HEK293 (cell line): ENCODE measurements at regions not wholly inside any gene's neighbourhood (a gene's known extent, or its start where the extent isn't known, plus 50 kb on each side); places are given as distances from the start of the nearest gene placed in this dataset.

Source experiments
- CTCF ChIA-PET: fragments of 350-600 bp; formaldehyde crosslinking; extraction: SDS; loops from one replicate; lab custom pipeline; 2021; ENCODE audit warnings: antibody characterized with exemption; lab: Yijun Ruan, JAX
- POLR2A ChIA-PET: fragments of 300-600 bp; formaldehyde crosslinking; extraction: SDS; loops from one replicate; lab custom pipeline; 2020; ENCODE audit warnings: antibody characterized with exemption, inconsistent platforms; lab: Yijun Ruan, JAX
- H3K27ac ChIP-seq: fragments of 200-500 bp; sonication (Bioruptor generic); 2 replicates; pipeline ENCODE4 v1.5.1; 2014; ENCODE audit warnings: low read depth, low read length, control low read depth, inconsistent platforms; ENCODE audit errors: extremely low read depth
- H3K36me3 ChIP-seq, 2 experiments: fragments of 200-500 bp in 1 of 2; sonication (Bioruptor generic) in 1 of 2; 1 replicate in 1 of 2; 2 replicates in 1 of 2; pipeline ENCODE4 v1.5.1; 2014 to 2017; ENCODE audit warnings: inconsistent platforms in 2 of 2, low read length in 2 of 2; ENCODE audit not compliant: control insufficient read depth in 2 of 2, insufficient read depth in 1 of 2
- H3K4me1 ChIP-seq: fragments of 200-500 bp; sonication (Bioruptor generic); 2 replicates; pipeline ENCODE4 v1.5.1; 2014; ENCODE audit warnings: mild to moderate bottlenecking, low read length, inconsistent platforms; ENCODE audit not compliant: control insufficient read depth, insufficient read depth
- H3K4me3 ChIP-seq: 2 replicates; pipeline ENCODE4 v1.5.1; 2011; ENCODE audit warnings: low read depth, mild to moderate bottlenecking, control low read depth, low read length, moderate library complexity
- H3K9me3 ChIP-seq: fragments of 200-500 bp; sonication (Bioruptor generic); 2 replicates; pipeline ENCODE4 v1.5.1; 2014; ENCODE audit warnings: low read depth, low read length, inconsistent platforms; ENCODE audit not compliant: control insufficient read depth, insufficient read depth
- SALL2 ChIP-seq: fragments of 450-650 bp; formaldehyde crosslinking; IDR thresholded peaks from 2 replicates; pipeline ENCODE4 v1.5.0; 2017; ENCODE audit warnings: missing biosample characterization, mild to moderate bottlenecking, missing genetic modification characterization, borderline replicate concordance
- WT1 ChIP-seq: fragments of 450-650 bp; formaldehyde crosslinking; IDR thresholded peaks from 2 replicates; pipeline ENCODE4 v1.5.1; 2016; ENCODE audit warnings: missing biosample characterization, missing genetic modification characterization
- ZNF146 ChIP-seq: fragments of 450-650 bp; formaldehyde crosslinking; IDR thresholded peaks from 2 replicates; pipeline ENCODE4 v1.5.1; 2016; ENCODE audit warnings: missing biosample characterization, missing genetic modification characterization
- ZNF157 ChIP-seq: fragments of 450-650 bp; formaldehyde crosslinking; IDR thresholded peaks from 2 replicates; pipeline ENCODE4 v1.5.1; 2016; ENCODE audit warnings: missing biosample characterization, missing genetic modification characterization
- ZNF239 ChIP-seq: fragments of 450-650 bp; formaldehyde crosslinking; IDR thresholded peaks from 2 replicates; pipeline ENCODE4 v1.5.1; 2016; ENCODE audit warnings: missing biosample characterization, missing genetic modification characterization
- ZNF292 ChIP-seq: fragments of 450-650 bp; formaldehyde crosslinking; IDR thresholded peaks from 2 replicates; pipeline ENCODE4 v1.5.1; 2016; ENCODE audit warnings: low read depth, missing biosample characterization, missing genetic modification characterization, borderline replicate concordance
- ZNF416 ChIP-seq: fragments of 450-650 bp; formaldehyde crosslinking; IDR thresholded peaks from 2 replicates; pipeline ENCODE4 v1.5.1; 2016; ENCODE audit warnings: missing biosample characterization, missing genetic modification characterization
- ZNF521 ChIP-seq: fragments of 450-650 bp; formaldehyde crosslinking; IDR thresholded peaks from 2 replicates; pipeline ENCODE4 v1.5.1; 2017; ENCODE audit warnings: missing biosample characterization, mild to moderate bottlenecking, missing genetic modification characterization
- ZNF544 ChIP-seq: fragments of 450-650 bp; formaldehyde crosslinking; IDR thresholded peaks from 2 replicates; pipeline ENCODE4 v1.5.0; 2017; ENCODE audit warnings: missing biosample characterization, missing genetic modification characterization
- ZNF555 ChIP-seq: fragments of 450-650 bp; formaldehyde crosslinking; conservative IDR thresholded peaks from 2 replicates; pipeline ENCODE4 v1.5.1; 2017; ENCODE audit warnings: missing biosample characterization, mild to moderate bottlenecking, missing genetic modification characterization, inconsistent platforms
- ZNF610 ChIP-seq: fragments of 450-650 bp; formaldehyde crosslinking; IDR thresholded peaks from 2 replicates; pipeline ENCODE4 v1.5.1; 2016; ENCODE audit warnings: missing biosample characterization, missing genetic modification characterization, borderline replicate concordance
- ZNF629 ChIP-seq: fragments of 450-650 bp; formaldehyde crosslinking; IDR thresholded peaks from 2 replicates; pipeline ENCODE4 v1.5.1; 2017; ENCODE audit warnings: missing biosample characterization, missing genetic modification characterization
- ZNF777 ChIP-seq: fragments of 450-650 bp; formaldehyde crosslinking; IDR thresholded peaks from 2 replicates; pipeline ENCODE4 v1.5.1; 2017; ENCODE audit warnings: missing biosample characterization, missing genetic modification characterization, borderline replicate concordance
- ZNF791 ChIP-seq: fragments of 450-650 bp; formaldehyde crosslinking; IDR thresholded peaks from 2 replicates; pipeline ENCODE4 v1.5.1; 2016; ENCODE audit warnings: missing biosample characterization, missing genetic modification characterization
- ZSCAN16 ChIP-seq: fragments of 450-650 bp; formaldehyde crosslinking; IDR thresholded peaks from 2 replicates; pipeline ENCODE4 v1.5.1; 2016; ENCODE audit warnings: missing biosample characterization, missing genetic modification characterization
- ZXDB ChIP-seq: fragments of 450-650 bp; formaldehyde crosslinking; IDR thresholded peaks from 2 replicates; pipeline ENCODE4 v1.5.1; 2016; ENCODE audit warnings: missing biosample characterization, missing genetic modification characterization
- TF ChIP-seq, protein P1 (sequence below): fragments of 450-650 bp; formaldehyde crosslinking; IDR thresholded peaks from 2 replicates; pipeline ENCODE4 v1.5.1; 2016; ENCODE audit warnings: missing biosample characterization, missing genetic modification characterization, borderline replicate concordance
- TF ChIP-seq, protein P2 (sequence below): fragments of 450-650 bp; formaldehyde crosslinking; IDR thresholded peaks from 2 replicates; pipeline ENCODE4 v1.5.1; 2016; ENCODE audit warnings: missing biosample characterization, missing genetic modification characterization
- TF ChIP-seq, protein P3 (sequence below): fragments of 450-650 bp; formaldehyde crosslinking; IDR thresholded peaks from 2 replicates; pipeline ENCODE4 v1.5.1; 2016; ENCODE audit warnings: missing biosample characterization, missing genetic modification characterization

DNA sequence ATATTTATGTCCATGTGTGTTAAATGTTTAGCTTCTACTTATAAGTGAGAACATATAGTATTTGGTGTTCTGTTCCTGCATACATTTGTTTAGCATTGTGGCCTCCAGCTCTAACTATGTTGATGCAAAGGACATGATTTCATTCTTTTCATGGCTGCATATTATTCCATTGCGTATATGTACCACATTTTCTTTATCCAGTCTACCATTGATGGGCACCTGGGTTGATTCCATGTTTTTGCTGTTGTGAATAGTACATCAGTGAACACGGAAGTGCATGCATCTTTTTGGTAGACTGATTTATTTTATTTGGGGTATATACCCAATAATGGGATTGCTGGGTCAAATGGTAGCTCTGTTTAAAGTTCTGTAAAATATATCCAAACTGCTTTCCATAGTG, 359.0 kb downstream of the SLCO4C1 start:
- H3K4me1 ChIP-seq: peaks cover 5% of the 10 kb centered on the region; the same call in 1 of the 2 replicates
- H3K27ac ChIP-seq: no peak overlapping the region

DNA sequence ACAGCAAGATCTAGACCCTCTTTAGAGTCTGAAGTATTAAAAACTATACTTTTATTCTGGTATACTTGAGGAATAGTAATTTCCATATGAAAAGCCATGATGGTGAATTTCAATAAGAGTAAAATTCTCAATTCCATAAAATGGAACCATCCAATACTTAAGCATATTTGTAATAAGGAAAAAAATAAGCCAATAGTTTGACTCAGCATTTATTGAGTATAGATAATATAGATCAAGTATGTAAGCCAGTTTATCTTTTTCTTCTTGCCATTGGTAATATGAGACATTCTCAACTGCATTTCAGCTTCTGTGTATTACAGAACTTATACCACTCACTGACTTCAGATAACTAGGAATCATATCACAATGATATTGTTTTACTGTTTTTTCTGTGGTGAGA, 361.0 kb downstream of the SLCO4C1 start:
- TF ChIP-seq WT1: no peak
- no peak for TF ChIP-seq ZSCAN16 (tag by site-specific recombination)
- no peak for TF ChIP-seq ZNF791 (tag by site-specific recombination)
- TF ChIP-seq ZXDB (tag by site-specific recombination): no peak
- TF ChIP-seq ZNF292 (tag by site-specific recombination): no peak
- TF ChIP-seq ZNF416 (tag by site-specific recombination): no peak
- TF ChIP-seq, protein P1, sequence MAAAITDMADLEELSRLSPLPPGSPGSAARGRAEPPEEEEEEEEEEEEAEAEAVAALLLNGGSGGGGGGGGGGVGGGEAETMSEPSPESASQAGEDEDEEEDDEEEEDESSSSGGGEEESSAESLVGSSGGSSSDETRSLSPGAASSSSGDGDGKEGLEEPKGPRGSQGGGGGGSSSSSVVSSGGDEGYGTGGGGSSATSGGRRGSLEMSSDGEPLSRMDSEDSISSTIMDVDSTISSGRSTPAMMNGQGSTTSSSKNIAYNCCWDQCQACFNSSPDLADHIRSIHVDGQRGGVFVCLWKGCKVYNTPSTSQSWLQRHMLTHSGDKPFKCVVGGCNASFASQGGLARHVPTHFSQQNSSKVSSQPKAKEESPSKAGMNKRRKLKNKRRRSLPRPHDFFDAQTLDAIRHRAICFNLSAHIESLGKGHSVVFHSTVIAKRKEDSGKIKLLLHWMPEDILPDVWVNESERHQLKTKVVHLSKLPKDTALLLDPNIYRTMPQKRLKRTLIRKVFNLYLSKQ (tag by site-specific recombination): no peak
- no peak for TF ChIP-seq ZNF521 (tag by site-specific recombination)
- TF ChIP-seq, all 188 proteins: peak for 0
- Histone ChIP-seq H3K9me3 (no peaks in the 10 kb centered on the region), H3K36me3 (no peaks in the 10 kb centered on the region), H3K4me1 (peaks cover 6% of the 10 kb centered on the region; the same call in 1 of the 2 replicates), H3K4me3 (no peak overlapping the region), H3K27ac (no peak overlapping the region)
- ChIA-PET POLR2A (no interaction called here), CTCF (no interaction called here)

More for the DNA sequence above, 359.0 kb downstream of the SLCO4C1 start:
- H3K36me3 ChIP-seq: no peaks in the 10 kb centered on the region
- POLR2A ChIA-PET: no interaction called here
- no peaks in the 10 kb centered on the region for H3K9me3 ChIP-seq
- CTCF ChIA-PET: interaction anchor here (0.6 kb wide), 2 partner anchors 9 to 14 kb away, joined by 3 read pairs; no protein-coding TSS in a partner anchor
- TF ChIP-seq, protein P2, sequence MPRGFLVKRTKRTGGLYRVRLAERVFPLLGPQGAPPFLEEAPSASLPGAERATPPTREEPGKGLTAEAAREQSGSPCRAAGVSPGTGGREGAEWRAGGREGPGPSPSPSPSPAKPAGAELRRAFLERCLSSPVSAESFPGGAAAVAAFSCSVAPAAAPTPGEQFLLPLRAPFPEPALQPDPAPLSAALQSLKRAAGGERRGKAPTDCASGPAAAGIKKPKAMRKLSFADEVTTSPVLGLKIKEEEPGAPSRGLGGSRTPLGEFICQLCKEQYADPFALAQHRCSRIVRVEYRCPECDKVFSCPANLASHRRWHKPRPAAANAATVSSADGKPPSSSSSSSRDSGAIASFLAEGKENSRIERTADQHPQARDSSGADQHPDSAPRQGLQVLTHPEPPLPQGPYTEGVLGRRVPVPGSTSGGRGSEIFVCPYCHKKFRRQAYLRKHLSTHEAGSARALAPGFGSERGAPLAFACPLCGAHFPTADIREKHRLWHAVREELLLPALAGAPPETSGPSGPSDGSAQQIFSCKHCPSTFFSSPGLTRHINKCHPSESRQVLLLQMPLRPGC (tag by site-specific recombination): no peak
- TF ChIP-seq ZNF146 (tag by site-specific recombination): peak; percentile 53; the same call in 1 of the 2 replicates
- no peak overlapping the region for H3K4me3 ChIP-seq

DNA sequence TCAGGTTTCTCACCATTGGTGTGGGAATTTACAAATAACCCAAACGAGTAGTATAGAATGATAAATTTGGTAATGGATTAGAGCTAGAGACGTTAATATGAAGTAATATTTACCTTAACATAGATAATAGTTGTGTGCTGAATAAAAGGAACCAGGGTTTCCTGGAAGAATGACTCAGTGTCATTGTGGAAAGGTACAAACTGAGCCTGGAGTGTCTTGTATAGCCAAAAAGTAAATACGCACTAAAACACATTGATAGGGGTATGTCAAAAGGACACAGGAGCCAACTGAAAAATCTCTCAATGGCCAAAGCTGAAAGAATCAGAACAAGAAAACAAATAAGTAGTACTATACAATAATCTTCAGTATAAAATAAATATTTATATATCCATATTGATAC, 363.5 kb downstream of the SLCO4C1 start:
- Histone ChIP-seq H3K27ac (no peak overlapping the region), H3K36me3 (no peaks in the 10 kb centered on the region), H3K4me1 (peaks cover 9% of the 10 kb centered on the region; the same call in 1 of the 2 replicates), H3K9me3 (no peaks in the 10 kb centered on the region), H3K4me3 (no peak overlapping the region)
- ChIA-PET CTCF (no interaction called here), POLR2A (no interaction called here)
- no peak for TF ChIP-seq ZNF239 (tag by site-specific recombination)
- TF ChIP-seq SALL2 (tag by site-specific recombination): no peak
- TF ChIP-seq ZNF157 (tag by site-specific recombination): no peak
- no peak for TF ChIP-seq ZNF777 (tag by site-specific recombination)
- no peak for TF ChIP-seq ZNF610
- TF ChIP-seq ZNF292 (tag by site-specific recombination): no peak
- no peak for TF ChIP-seq ZNF544 (tag by site-specific recombination)
- TF ChIP-seq ZNF555 (tag by site-specific recombination): no peak
- no peak for TF ChIP-seq ZNF629
- TF ChIP-seq, protein P3, sequence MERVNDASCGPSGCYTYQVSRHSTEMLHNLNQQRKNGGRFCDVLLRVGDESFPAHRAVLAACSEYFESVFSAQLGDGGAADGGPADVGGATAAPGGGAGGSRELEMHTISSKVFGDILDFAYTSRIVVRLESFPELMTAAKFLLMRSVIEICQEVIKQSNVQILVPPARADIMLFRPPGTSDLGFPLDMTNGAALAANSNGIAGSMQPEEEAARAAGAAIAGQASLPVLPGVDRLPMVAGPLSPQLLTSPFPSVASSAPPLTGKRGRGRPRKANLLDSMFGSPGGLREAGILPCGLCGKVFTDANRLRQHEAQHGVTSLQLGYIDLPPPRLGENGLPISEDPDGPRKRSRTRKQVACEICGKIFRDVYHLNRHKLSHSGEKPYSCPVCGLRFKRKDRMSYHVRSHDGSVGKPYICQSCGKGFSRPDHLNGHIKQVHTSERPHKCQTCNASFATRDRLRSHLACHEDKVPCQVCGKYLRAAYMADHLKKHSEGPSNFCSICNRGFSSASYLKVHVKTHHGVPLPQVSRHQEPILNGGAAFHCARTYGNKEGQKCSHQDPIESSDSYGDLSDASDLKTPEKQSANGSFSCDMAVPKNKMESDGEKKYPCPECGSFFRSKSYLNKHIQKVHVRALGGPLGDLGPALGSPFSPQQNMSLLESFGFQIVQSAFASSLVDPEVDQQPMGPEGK (tag by site-specific recombination): no peak
